ENCODE measurements at regions not wholly inside any gene's neighbourhood (a gene's known extent, or its start where the extent isn't known, plus 50 kb on each side); places are given as distances from the start of the nearest gene placed in this dataset.
"Not testable (repeated sequence)": the region's sequence is repeated elsewhere in the genome, so short reads cannot be mapped to it uniquely, and the experiment has no call there.

DNA sequence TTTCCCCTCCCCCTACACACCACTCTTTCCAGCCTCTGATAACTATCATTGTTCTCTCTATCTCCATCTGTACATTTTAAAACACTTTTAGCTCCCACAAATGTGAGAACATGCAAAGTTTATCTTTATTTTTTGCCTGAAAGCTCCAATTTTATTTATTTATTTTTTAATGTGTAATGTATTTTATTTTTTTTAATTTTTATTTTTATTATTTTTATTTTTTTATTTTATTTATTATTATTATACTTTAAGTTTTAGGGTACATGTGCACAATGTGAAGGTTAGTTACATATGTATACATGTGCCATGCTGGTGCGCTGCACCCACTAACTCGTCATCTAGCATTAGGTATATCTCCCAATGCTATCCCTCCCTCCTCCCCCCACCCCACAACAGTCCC lies 340.3 kb upstream of the RIOK2 start:
- not testable (repeated sequence) for H3K4me3 ChIP-seq (ENCODE audit: low read depth in 1 of 2, low read length in 2 of 2); H3K27me3 ChIP-seq (ENCODE audit: low read depth, low read length); H3K9me3 ChIP-seq (ENCODE audit: control insufficient read depth in 1 of 2, low read length in 2 of 2); H3K27ac ChIP-seq (ENCODE audit: low read length); H3K36me3 ChIP-seq (ENCODE audit: control insufficient read depth in 1 of 2, insufficient read depth in 2 of 2, low read length in 2 of 2); H3K4me1 ChIP-seq (ENCODE audit: control insufficient read depth in 1 of 2, insufficient read depth in 2 of 2, low read length in 2 of 2)

DNA sequence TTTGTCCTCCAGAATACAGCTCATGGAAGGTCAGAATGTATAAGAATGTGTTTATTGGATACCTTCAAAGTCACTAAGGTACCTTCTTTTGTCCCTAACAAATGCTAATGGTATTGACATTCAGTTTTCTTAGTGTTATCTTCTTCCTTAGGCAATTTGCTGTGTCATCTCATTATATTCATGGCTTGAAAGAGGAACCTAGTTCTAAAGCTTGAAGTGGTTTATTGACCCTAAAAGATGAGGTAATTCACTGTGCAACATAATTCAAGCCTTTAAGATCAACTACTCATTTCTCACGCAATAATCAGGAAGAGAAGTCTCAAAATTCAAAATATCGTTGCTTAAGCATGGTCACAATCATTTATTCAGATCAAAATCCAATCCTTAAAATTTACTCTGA lies 342.7 kb upstream of the RIOK2 start:
- Histone ChIP-seq H3K4me1 (ENCODE audit: control insufficient read depth in 1 of 2, insufficient read depth in 2 of 2, low read length in 2 of 2) (no peaks in the 10 kb centered on the region), H3K9me3 (ENCODE audit: control insufficient read depth in 1 of 2, low read length in 2 of 2) (no peaks in the 10 kb centered on the region), H3K27ac (ENCODE audit: low read length) (no peak overlapping the region), H3K4me3 (ENCODE audit: low read depth in 1 of 2, low read length in 2 of 2) (no peak overlapping the region), H3K27me3 (ENCODE audit: low read depth, low read length) (no peaks in the 10 kb centered on the region), H3K36me3 (ENCODE audit: control insufficient read depth in 1 of 2, insufficient read depth in 2 of 2, low read length in 2 of 2) (no peaks in the 10 kb centered on the region)

DNA sequence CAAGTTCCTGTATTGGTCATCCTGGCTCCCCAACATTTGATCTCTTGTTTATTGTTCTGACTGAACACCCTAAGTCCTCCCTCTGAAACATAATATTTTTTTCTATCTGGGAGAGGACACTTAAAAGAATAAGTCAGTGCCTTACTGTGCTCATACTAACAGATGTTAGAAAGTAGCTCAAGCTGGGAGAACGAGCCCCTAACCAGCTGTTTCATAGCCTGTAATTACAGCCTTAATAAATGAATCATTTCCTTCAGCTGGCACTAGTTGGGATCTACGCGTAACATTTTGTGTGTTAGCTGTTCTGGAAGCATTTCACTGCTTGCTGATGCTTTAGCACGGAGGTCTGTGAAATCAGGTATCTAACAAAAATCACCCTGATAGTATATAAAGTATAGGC lies 345.9 kb upstream of the RIOK2 start:
- Histone ChIP-seq H3K36me3 (ENCODE audit: control insufficient read depth in 1 of 2, insufficient read depth in 2 of 2, low read length in 2 of 2) (no peaks in the 10 kb centered on the region), H3K4me1 (ENCODE audit: control insufficient read depth in 1 of 2, insufficient read depth in 2 of 2, low read length in 2 of 2) (no peaks in the 10 kb centered on the region), H3K9me3 (ENCODE audit: control insufficient read depth in 1 of 2, low read length in 2 of 2) (no peaks in the 10 kb centered on the region), H3K27ac (ENCODE audit: low read length) (no peak overlapping the region), H3K4me3 (ENCODE audit: low read depth in 1 of 2, low read length in 2 of 2) (no peak overlapping the region), H3K27me3 (ENCODE audit: low read depth, low read length) (no peaks in the 10 kb centered on the region)

GRCh38 chr5:97529354-97529985 lies 346.4 kb upstream of the RIOK2 start:
- no peaks in the 10 kb centered on the region for H3K4me1 ChIP-seq (ENCODE audit: control insufficient read depth in 1 of 2, insufficient read depth in 2 of 2, low read length in 2 of 2)
- H3K9me3 ChIP-seq (ENCODE audit: control insufficient read depth in 1 of 2, low read length in 2 of 2), result no peaks in the 10 kb centered on the region
- H3K36me3 ChIP-seq (ENCODE audit: control insufficient read depth in 1 of 2, insufficient read depth in 2 of 2, low read length in 2 of 2), result no peaks in the 10 kb centered on the region
- no peak overlapping the region for H3K4me3 ChIP-seq (ENCODE audit: low read depth in 1 of 2, low read length in 2 of 2)
- no peak overlapping the region for H3K27ac ChIP-seq (ENCODE audit: low read length)
- H3K27me3 ChIP-seq (ENCODE audit: low read depth, low read length), result no peaks in the 10 kb centered on the region

GRCh38 chr5:97531549-97531948 lies 348.5 kb upstream of the RIOK2 start:
- no peaks in the 10 kb centered on the region for H3K36me3 ChIP-seq (ENCODE audit: control insufficient read depth in 1 of 2, insufficient read depth in 2 of 2, low read length in 2 of 2)
- no peak overlapping the region for H3K27ac ChIP-seq (ENCODE audit: low read length)
- H3K4me1 ChIP-seq (ENCODE audit: control insufficient read depth in 1 of 2, insufficient read depth in 2 of 2, low read length in 2 of 2), result no peaks in the 10 kb centered on the region
- no peaks in the 10 kb centered on the region for H3K27me3 ChIP-seq (ENCODE audit: low read depth, low read length)
- H3K4me3 ChIP-seq (ENCODE audit: low read depth in 1 of 2, low read length in 2 of 2), result no peak overlapping the region
- no peaks in the 10 kb centered on the region for H3K9me3 ChIP-seq (ENCODE audit: control insufficient read depth in 1 of 2, low read length in 2 of 2)

GRCh38 chr5:97534166-97534565 lies 351.1 kb upstream of the RIOK2 start:
- no peaks in the 10 kb centered on the region for H3K9me3 ChIP-seq (ENCODE audit: control insufficient read depth in 1 of 2, low read length in 2 of 2)
- H3K4me3 ChIP-seq (ENCODE audit: low read depth in 1 of 2, low read length in 2 of 2), result no peak overlapping the region
- H3K36me3 ChIP-seq (ENCODE audit: control insufficient read depth in 1 of 2, insufficient read depth in 2 of 2, low read length in 2 of 2), result no peaks in the 10 kb centered on the region
- no peaks in the 10 kb centered on the region for H3K27me3 ChIP-seq (ENCODE audit: low read depth, low read length)
- H3K27ac ChIP-seq (ENCODE audit: low read length), result no peak overlapping the region
- H3K4me1 ChIP-seq (ENCODE audit: control insufficient read depth in 1 of 2, insufficient read depth in 2 of 2, low read length in 2 of 2), result no peaks in the 10 kb centered on the region

DNA sequence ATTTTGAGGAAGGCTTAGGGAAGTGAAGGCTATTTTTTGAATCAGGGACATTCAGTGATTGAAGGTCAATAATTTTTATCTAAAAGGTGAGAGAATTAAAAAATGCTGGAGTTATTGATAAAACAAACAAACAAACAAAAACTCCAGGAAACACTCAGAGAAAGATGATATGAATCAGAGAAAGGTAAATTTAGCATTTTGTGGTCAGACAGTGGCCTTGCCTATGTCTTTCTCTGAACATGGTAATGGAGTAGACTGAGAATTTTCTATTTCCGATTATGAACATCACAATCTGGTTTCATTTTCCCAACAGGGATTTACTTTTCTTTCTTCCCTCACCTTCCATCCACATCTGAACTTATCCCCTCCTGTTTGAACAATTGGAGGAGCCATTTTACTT lies 353.6 kb upstream of the RIOK2 start:
- no peaks in the 10 kb centered on the region for H3K36me3 ChIP-seq (ENCODE audit: control insufficient read depth in 1 of 2, insufficient read depth in 2 of 2, low read length in 2 of 2)
- no peaks in the 10 kb centered on the region for H3K27me3 ChIP-seq (ENCODE audit: low read depth, low read length)
- no peak overlapping the region for H3K4me3 ChIP-seq (ENCODE audit: low read depth in 1 of 2, low read length in 2 of 2)
- H3K27ac ChIP-seq (ENCODE audit: low read length), result no peak overlapping the region
- no peaks in the 10 kb centered on the region for H3K4me1 ChIP-seq (ENCODE audit: control insufficient read depth in 1 of 2, insufficient read depth in 2 of 2, low read length in 2 of 2)
- no peaks in the 10 kb centered on the region for H3K9me3 ChIP-seq (ENCODE audit: control insufficient read depth in 1 of 2, low read length in 2 of 2)

DNA sequence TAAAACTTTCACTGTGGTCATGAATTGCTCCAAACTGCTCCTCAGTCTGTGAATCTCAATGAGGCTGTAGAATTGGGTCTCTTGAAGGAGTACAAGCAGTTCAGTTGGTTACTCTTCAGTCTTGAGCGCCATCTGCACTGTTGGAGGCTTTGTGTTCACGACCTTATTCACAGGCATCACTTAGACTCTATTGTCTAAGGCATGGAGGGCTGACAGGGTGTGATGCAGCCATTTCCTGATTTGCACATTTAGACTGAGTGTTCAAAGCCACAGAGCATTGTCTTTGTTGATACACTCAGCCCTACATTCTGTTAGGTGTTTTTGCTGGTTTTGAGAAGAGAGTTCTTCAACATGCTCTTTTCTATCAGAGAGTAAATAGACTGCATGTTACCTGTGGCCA lies 355.9 kb upstream of the RIOK2 start:
- H3K4me1 ChIP-seq (ENCODE audit: control insufficient read depth in 1 of 2, insufficient read depth in 2 of 2, low read length in 2 of 2), result no peaks in the 10 kb centered on the region
- H3K4me3 ChIP-seq (ENCODE audit: low read depth in 1 of 2, low read length in 2 of 2), result no peak overlapping the region
- H3K27me3 ChIP-seq (ENCODE audit: low read depth, low read length), result no peaks in the 10 kb centered on the region
- H3K27ac ChIP-seq (ENCODE audit: low read length), result no peak overlapping the region
- no peaks in the 10 kb centered on the region for H3K9me3 ChIP-seq (ENCODE audit: control insufficient read depth in 1 of 2, low read length in 2 of 2)
- H3K36me3 ChIP-seq (ENCODE audit: control insufficient read depth in 1 of 2, insufficient read depth in 2 of 2, low read length in 2 of 2), result no peaks in the 10 kb centered on the region

GRCh38 chr5:97541864-97542263 lies 358.8 kb upstream of the RIOK2 start:
- Histone ChIP-seq H3K9me3 (ENCODE audit: control insufficient read depth in 1 of 2, low read length in 2 of 2) (no peaks in the 10 kb centered on the region), H3K27ac (ENCODE audit: low read length) (no peak overlapping the region), H3K4me3 (ENCODE audit: low read depth in 1 of 2, low read length in 2 of 2) (no peak overlapping the region), H3K4me1 (ENCODE audit: control insufficient read depth in 1 of 2, insufficient read depth in 2 of 2, low read length in 2 of 2) (no peaks in the 10 kb centered on the region), H3K36me3 (ENCODE audit: control insufficient read depth in 1 of 2, insufficient read depth in 2 of 2, low read length in 2 of 2) (no peaks in the 10 kb centered on the region), H3K27me3 (ENCODE audit: low read depth, low read length) (no peaks in the 10 kb centered on the region)

- Histone ChIP-seq H3K36me3 (ENCODE audit: control insufficient read depth in 1 of 2, insufficient read depth in 2 of 2, low read length in 2 of 2) (no peaks in the 10 kb centered on the region), H3K27ac (ENCODE audit: low read length) (no peak overlapping the region), H3K4me3 (ENCODE audit: low read depth in 1 of 2, low read length in 2 of 2) (no peak overlapping the region), H3K27me3 (ENCODE audit: low read depth, low read length) (no peaks in the 10 kb centered on the region), H3K4me1 (ENCODE audit: control insufficient read depth in 1 of 2, insufficient read depth in 2 of 2, low read length in 2 of 2) (no peaks in the 10 kb centered on the region), H3K9me3 (ENCODE audit: control insufficient read depth in 1 of 2, low read length in 2 of 2) (no peaks in the 10 kb centered on the region)
Observed at GRCh38 chr5:97542469-97542868, 359.4 kb upstream of the RIOK2 start.

- H3K27ac ChIP-seq (ENCODE audit: low read length), result no peak overlapping the region
- H3K27me3 ChIP-seq (ENCODE audit: low read depth, low read length), result no peaks in the 10 kb centered on the region
- no peaks in the 10 kb centered on the region for H3K36me3 ChIP-seq (ENCODE audit: control insufficient read depth in 1 of 2, insufficient read depth in 2 of 2, low read length in 2 of 2)
- H3K4me3 ChIP-seq (ENCODE audit: low read depth in 1 of 2, low read length in 2 of 2), result no peak overlapping the region
- no peaks in the 10 kb centered on the region for H3K9me3 ChIP-seq (ENCODE audit: control insufficient read depth in 1 of 2, low read length in 2 of 2)
- no peaks in the 10 kb centered on the region for H3K4me1 ChIP-seq (ENCODE audit: control insufficient read depth in 1 of 2, insufficient read depth in 2 of 2, low read length in 2 of 2)
Observed at GRCh38 chr5:97543166-97543565, 360.1 kb upstream of the RIOK2 start.

DNA sequence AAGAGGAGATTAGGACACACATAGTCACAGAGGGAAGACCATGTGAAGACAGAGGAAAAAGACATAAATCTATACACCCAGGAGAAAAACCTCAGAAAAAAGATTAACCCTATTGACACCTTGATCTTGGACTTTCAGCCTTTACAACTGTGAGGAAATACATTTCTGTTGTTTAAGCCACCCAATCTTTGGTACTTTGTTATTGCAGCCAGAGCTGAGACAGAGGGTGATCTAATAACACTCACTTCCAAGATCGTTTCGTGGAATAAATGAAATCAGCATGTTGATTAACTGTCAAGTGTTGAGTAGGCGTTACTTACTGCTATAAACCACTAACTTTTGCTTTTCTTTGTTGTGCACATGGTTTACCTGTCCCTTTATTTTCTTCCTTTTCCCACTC lies 361.2 kb upstream of the RIOK2 start:
- Histone ChIP-seq H3K4me3 (ENCODE audit: low read depth in 1 of 2, low read length in 2 of 2) (no peak overlapping the region), H3K27me3 (ENCODE audit: low read depth, low read length) (no peaks in the 10 kb centered on the region), H3K4me1 (ENCODE audit: control insufficient read depth in 1 of 2, insufficient read depth in 2 of 2, low read length in 2 of 2) (no peaks in the 10 kb centered on the region), H3K36me3 (ENCODE audit: control insufficient read depth in 1 of 2, insufficient read depth in 2 of 2, low read length in 2 of 2) (no peaks in the 10 kb centered on the region), H3K27ac (ENCODE audit: low read length) (no peak overlapping the region), H3K9me3 (ENCODE audit: control insufficient read depth in 1 of 2, low read length in 2 of 2) (no peaks in the 10 kb centered on the region)
